ENCODE measurements at regions not wholly inside any gene's neighbourhood (a gene's known extent, or its start where the extent isn't known, plus 50 kb on each side); places are given as distances from the start of the nearest gene placed in this dataset.

DNA sequence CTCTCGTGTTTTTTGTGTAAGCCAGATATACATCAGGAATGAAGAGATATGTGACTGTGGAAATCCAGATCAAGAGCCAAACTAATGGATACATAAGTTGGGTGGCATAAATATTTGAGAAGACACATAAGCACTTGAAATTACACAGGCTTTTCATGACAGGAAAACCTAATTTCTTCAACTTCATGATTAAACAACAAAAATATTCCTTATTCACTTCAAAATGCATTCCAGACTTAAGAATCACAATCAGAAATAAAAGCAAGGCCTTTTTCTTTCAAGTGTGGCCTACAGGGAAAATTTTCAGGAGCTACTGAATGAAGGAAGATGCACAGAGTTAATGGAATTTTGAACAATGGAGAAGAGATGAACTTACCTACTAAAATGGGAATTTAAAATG is 515.6 kb downstream of the FOXG1 start:
- TF ChIP-seq ZBTB2 (IDR thresholded peaks at IDR 0.05), result no peak
- TF ChIP-seq SMAD1 (IDR thresholded peaks at IDR 0.05; ENCODE audit: low read depth, low read length, partially characterized antibody), result no peak
- no peak for TF ChIP-seq ZBTB1 (CRISPR knock-in tag; IDR thresholded peaks at IDR 0.05; ENCODE audit: borderline replicate concordance, low read depth)
- no peak for TF ChIP-seq ZNF655 (CRISPR knock-in tag; IDR thresholded peaks at IDR 0.05)
- TF ChIP-seq ETV6 (IDR thresholded peaks at IDR 0.05; ENCODE audit: borderline replicate concordance in 1 of 2, low read depth in 2 of 2, low read length in 1 of 2), result no peak
- TF ChIP-seq ETV6 (CRISPR knock-in tag; IDR thresholded peaks at IDR 0.05; ENCODE audit: borderline replicate concordance), result no peak
- TF ChIP-seq, protein P1, sequence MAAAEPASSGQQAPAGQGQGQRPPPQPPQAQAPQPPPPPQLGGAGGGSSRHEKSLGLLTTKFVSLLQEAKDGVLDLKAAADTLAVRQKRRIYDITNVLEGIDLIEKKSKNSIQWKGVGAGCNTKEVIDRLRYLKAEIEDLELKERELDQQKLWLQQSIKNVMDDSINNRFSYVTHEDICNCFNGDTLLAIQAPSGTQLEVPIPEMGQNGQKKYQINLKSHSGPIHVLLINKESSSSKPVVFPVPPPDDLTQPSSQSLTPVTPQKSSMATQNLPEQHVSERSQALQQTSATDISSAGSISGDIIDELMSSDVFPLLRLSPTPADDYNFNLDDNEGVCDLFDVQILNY (CRISPR knock-in tag; IDR thresholded peaks at IDR 0.05), result no peak
- TF ChIP-seq, protein P2, sequence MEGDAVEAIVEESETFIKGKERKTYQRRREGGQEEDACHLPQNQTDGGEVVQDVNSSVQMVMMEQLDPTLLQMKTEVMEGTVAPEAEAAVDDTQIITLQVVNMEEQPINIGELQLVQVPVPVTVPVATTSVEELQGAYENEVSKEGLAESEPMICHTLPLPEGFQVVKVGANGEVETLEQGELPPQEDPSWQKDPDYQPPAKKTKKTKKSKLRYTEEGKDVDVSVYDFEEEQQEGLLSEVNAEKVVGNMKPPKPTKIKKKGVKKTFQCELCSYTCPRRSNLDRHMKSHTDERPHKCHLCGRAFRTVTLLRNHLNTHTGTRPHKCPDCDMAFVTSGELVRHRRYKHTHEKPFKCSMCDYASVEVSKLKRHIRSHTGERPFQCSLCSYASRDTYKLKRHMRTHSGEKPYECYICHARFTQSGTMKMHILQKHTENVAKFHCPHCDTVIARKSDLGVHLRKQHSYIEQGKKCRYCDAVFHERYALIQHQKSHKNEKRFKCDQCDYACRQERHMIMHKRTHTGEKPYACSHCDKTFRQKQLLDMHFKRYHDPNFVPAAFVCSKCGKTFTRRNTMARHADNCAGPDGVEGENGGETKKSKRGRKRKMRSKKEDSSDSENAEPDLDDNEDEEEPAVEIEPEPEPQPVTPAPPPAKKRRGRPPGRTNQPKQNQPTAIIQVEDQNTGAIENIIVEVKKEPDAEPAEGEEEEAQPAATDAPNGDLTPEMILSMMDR (IDR thresholded peaks at IDR 0.05 in 2 of 3, conservative IDR thresholded peaks at IDR 0.05 in 1 of 3; ENCODE audit: insufficient read depth in 2 of 3, low read depth in 1 of 3, low read length in 3 of 3), result no peak
- TF ChIP-seq, protein P3, sequence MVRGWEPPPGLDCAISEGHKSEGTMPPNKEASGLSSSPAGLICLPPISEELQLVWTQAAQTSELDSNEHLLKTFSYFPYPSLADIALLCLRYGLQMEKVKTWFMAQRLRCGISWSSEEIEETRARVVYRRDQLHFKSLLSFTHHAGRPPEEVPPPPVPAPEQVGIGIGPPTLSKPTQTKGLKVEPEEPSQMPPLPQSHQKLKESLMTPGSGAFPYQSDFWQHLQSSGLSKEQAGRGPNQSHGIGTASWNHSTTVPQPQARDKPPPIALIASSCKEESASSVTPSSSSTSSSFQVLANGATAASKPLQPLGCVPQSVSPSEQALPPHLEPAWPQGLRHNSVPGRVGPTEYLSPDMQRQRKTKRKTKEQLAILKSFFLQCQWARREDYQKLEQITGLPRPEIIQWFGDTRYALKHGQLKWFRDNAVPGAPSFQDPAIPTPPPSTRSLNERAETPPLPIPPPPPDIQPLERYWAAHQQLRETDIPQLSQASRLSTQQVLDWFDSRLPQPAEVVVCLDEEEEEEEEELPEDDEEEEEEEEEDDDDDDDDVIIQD (CRISPR knock-in tag; IDR thresholded peaks at IDR 0.05), result no peak
- no peak for TF ChIP-seq KLF16 (IDR thresholded peaks at IDR 0.05)
- no peak for TF ChIP-seq PTTG1 (tag; IDR thresholded peaks at IDR 0.05; ENCODE audit: low read depth)
- no peak for TF ChIP-seq POLR2AphosphoS2 (IDR thresholded peaks at IDR 0.05; ENCODE audit: low read length)
